Cardiac fibroblast (primary cell): ENCODE measurements at regions not wholly inside any gene's neighbourhood (a gene's known extent, or its start where the extent isn't known, plus 50 kb on each side); places are given as distances from the start of the nearest gene placed in this dataset.

Experiments
- DNase-seq, 2 donors: peaks; one replicate each; pipeline versions ENCODE4 v3.0.0 to v3.0.0-alpha.2; 2010; ENCODE audit warnings: low read depth in 2 of 2
- H3K4me3 ChIP-seq, 2 donors: replicated peaks in 1 of 2; 1 replicate in 1 of 2; 2 replicates in 1 of 2; pipeline ENCODE4 v1.5.1; 2011; ENCODE audit warnings: low read depth in 2 of 2, low read length in 2 of 2, mild to moderate bottlenecking in 2 of 2, moderate library complexity in 1 of 2
- TF ChIP-seq, protein P1 (sequence below): IDR thresholded peaks from one replicate; pipeline ENCODE4 v1.5.1; 2011; ENCODE audit warnings: low read depth, mild to moderate bottlenecking, low read length, inconsistent platforms

DNA sequence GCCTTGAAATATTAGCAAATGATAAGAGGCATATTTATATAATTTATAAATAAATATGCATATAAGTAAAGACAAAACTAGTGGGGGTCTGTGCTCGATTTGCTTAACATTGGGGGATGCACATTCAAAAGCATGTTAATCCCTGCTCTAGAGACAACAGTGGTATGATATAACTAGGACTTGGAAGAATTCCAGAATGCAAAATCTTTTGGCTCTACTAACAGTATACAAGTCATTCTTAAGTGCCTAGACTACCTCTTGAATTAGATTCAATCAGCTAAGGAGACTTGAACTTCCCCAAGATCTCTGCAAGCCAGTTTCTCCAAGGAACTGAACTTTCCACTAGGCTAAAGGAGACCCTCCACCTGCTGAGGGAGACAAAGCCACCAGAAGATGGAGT lies 282.7 kb upstream of the RORA start:
- DNase-seq = peak in 1 of 2 donors; percentile 6
- TF ChIP-seq, protein P1, sequence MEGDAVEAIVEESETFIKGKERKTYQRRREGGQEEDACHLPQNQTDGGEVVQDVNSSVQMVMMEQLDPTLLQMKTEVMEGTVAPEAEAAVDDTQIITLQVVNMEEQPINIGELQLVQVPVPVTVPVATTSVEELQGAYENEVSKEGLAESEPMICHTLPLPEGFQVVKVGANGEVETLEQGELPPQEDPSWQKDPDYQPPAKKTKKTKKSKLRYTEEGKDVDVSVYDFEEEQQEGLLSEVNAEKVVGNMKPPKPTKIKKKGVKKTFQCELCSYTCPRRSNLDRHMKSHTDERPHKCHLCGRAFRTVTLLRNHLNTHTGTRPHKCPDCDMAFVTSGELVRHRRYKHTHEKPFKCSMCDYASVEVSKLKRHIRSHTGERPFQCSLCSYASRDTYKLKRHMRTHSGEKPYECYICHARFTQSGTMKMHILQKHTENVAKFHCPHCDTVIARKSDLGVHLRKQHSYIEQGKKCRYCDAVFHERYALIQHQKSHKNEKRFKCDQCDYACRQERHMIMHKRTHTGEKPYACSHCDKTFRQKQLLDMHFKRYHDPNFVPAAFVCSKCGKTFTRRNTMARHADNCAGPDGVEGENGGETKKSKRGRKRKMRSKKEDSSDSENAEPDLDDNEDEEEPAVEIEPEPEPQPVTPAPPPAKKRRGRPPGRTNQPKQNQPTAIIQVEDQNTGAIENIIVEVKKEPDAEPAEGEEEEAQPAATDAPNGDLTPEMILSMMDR = no peak
- no peak overlapping the region for H3K4me3 ChIP-seq

DNA sequence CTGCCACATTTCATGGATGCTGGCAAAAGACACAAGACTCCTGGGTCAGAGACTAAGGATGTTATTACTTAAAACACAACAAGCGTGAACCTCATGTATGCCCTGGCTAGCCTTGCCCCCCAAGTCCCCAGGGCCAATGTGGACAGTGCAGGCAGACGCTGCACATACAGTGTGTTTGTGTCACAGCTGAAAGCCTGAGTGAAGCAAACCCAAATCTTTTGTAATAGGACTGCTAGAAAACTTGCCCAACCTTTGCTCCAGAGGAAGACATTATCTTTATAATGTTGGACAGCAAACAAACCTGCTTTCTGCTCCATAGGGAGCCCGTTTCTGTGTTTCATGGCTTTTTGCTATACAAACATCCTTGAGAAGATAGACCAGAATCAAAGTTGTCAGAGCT lies 282.0 kb upstream of the RORA start:
- TF ChIP-seq, protein P1 = no peak
- no peak for DNase-seq
- no peak overlapping the region for H3K4me3 ChIP-seq

DNA sequence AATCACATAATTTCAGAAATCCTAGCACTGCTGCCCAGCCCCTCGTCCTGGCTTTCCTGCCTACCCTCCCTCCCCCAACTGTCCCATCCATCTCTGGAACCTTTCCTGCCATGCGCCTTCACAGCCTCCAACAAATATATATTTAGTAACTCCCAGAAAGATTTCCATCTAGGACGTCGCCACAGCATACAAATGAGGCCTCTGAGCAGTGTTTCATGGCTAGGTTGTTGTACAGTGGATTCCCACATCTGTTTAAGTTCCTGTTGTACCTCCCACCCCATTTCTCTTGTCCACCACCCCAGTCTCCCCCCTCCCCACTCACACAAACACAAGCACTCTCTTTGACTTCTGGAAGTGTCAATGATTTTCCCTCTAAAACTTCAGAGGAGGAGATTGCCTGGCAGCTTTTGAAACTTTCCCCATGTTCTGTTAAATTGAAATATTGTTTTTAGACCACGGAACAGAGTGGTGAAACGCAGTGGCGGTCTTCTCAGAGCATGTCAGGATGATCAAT lies 280.3 kb upstream of the RORA start:
- TF ChIP-seq, protein P1 = no peak
- H3K4me3 ChIP-seq = no peak overlapping the region
- no peak for DNase-seq

DNA sequence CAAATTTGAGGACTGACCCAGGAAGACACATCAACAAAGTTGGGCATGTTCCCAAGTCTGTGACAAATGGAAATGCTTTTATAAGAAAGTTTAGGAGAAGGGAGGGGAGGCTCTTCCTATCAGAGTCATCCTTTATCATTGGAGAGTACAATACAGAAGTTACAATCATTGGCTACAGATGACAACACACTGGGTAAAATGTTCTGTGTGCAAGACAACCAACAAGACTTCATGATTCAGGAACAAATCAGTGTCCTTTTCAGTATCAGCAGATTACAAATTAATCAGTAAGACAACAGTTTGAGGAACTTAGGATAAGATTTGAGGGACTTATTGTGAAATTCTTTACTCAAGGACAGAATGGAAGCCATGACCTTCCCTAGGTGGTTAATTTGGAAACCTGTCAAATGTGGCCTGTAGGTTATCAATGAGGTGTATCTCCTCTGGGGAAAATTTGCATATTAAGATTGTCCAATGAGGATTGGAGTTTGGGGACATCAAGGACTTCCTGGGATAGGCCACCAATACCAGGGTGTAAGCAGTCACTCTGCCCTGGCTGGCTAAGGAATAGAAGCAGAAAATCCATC lies 274.4 kb upstream of the RORA start:
- no peak overlapping the region for H3K4me3 ChIP-seq
- DNase-seq = no peak
- TF ChIP-seq, protein P1 = no peak

DNA sequence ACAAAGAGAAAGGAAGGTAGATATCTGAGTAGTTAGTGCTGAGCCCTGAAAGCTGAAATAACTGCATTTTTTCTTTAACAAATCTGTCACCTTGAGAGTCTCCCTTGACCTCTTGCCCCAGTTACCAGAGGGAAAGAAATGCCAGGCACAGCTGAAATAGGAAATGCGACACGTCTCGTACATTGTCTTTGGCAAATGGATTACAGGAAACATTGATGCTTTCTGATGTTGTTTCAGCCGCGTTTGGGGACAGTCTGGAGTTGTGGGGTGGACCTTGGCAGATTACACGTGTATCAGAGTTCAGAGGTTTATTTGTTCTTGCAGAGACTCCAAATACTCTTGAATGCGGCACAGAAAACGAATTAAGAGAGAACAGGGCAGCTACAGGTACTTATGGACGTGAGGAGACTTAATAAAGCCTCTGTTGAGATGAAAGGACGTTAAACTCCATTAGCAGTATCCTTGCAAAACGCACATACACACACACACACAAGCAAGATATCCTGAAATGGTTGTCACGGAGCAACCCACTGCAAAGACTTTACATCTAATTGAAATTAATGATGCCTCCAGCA lies 272.8 kb upstream of the RORA start:
- no peak for DNase-seq
- H3K4me3 ChIP-seq = no peak overlapping the region
- TF ChIP-seq, protein P1 = no peak

DNA sequence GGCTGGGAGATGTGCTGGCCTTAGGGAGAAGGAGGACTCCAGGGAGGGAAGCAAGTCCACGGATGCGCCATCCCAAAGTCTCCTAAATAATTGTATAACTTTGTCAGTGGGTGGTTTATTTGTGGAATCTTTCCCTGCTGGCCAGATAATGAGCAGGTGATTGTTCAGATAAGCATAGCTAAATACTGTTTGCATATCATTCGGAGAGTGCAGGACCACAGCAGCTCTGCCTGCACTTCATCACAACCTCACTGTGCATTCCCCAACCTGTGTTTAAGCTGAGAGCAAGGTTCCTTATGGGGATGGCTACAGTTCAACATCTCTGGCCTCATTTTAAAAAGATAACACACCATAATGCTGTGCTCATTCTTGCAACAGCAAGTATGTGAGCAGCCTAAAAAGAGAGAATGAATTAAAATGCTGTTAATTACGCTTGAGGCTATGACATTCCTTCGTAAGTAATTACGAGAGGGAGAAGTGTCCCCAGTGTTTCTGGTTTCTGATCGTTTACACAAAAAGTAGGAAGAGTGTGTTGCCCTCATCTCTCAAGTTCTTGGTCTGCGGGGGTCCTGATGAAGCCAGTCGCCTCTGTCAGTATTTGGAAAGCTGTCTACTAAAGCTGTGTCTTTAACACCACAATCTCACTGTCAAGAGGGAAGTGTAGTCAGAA lies 272.0 kb upstream of the RORA start:
- TF ChIP-seq, protein P1 = no peak
- DNase-seq = no peak
- H3K4me3 ChIP-seq = no peak overlapping the region
